ENCODE measurements at regions not wholly inside any gene's neighbourhood (a gene's known extent, or its start where the extent isn't known, plus 50 kb on each side); places are given as distances from the start of the nearest gene placed in this dataset.
"Not testable (repeated sequence)": the region's sequence is repeated elsewhere in the genome, so short reads cannot be mapped to it uniquely, and the experiment has no call there.

- ATAC-seq (peak; percentile 96), DNase-seq (peak; percentile 67)
- Mint-ChIP-seq H3K27me3 (no peaks in the 10 kb centered on the region), H3K4me1 (peaks cover 20% of the 10 kb centered on the region), H3K9me3 (ENCODE audit: low read depth) (peaks cover 9% of the 10 kb centered on the region), H3K27ac (peak overlapping the region; percentile 73), H3K4me3 (peak overlapping the region; percentile 14), H3K36me3 (peaks cover 7% of the 10 kb centered on the region)
- CTCF ChIA-PET, result no interaction called here
These were observed 490.3 kb downstream of the TTLL7 start for GRCh38 chr1:83508485-83509151.

GRCh38 chr1:83505148-83505547, 493.8 kb downstream of the TTLL7 start:
- Mint-ChIP-seq H3K27ac (no peak overlapping the region), H3K4me1 (peaks cover 30% of the 10 kb centered on the region), H3K4me3 (no peak overlapping the region), H3K27me3 (no peaks in the 10 kb centered on the region), H3K9me3 (ENCODE audit: low read depth) (peaks cover 11% of the 10 kb centered on the region), H3K36me3 (peaks cover 7% of the 10 kb centered on the region)
- CTCF ChIA-PET, result no interaction called here
- ATAC-seq, result no peak
- DNase-seq, result no peak

DNA sequence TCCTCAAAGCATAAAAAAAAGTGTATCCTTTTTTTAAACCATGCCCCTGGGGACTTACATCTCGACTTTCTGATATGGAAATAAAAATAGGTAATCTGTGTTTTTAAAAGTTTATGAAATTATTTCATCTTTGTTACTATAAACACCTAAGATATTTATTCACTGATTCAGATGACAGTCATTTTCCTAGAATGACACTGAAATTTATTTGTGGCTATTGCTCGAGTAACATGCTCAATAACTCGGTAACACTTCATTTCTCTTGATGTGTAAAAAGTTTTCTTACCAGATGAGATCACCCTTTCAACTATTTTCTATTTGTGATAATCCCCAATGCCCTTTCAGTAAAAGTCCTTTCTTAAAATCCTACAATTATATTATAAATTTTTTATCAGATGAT, 495.8 kb downstream of the TTLL7 start:
- H3K4me3 Mint-ChIP-seq, result no peak overlapping the region
- H3K27ac Mint-ChIP-seq, result no peak overlapping the region

GRCh38 chr1:83500987-83501591, 497.8 kb downstream of the TTLL7 start:
- H3K4me3 Mint-ChIP-seq, result no peak overlapping the region
- peaks cover 11% of the 10 kb centered on the region for H3K9me3 Mint-ChIP-seq (ENCODE audit: low read depth)
- peaks cover 5% of the 10 kb centered on the region for H3K36me3 Mint-ChIP-seq

More for the DNA sequence above, 495.8 kb downstream of the TTLL7 start:
- DNase-seq (no peak), ATAC-seq (no peak)
- CTCF ChIA-PET, result no interaction called here
- no peaks in the 10 kb centered on the region for H3K27me3 Mint-ChIP-seq
- H3K36me3 Mint-ChIP-seq, result peaks cover 7% of the 10 kb centered on the region
- peaks cover 11% of the 10 kb centered on the region for H3K9me3 Mint-ChIP-seq (ENCODE audit: low read depth)
- peaks cover 26% of the 10 kb centered on the region for H3K4me1 Mint-ChIP-seq

DNA sequence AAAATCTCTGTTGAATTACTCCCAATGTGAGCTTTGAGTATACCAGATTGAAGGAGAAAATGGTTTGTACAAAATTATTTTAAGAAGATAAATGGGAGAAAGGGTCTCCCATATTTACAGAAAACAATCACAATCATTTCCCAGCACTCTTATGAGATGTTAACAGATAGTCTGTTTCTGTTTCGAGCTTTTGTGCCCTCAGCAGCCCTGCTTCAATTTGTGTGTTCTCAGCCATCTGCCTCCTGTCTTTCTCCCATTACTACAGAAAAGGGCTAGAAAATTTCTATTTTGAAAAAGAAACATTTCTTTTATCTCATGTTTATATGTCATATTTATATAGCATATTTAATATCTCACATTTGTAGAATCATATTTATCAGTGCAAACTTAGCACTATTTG, 498.4 kb downstream of the TTLL7 start:
- no peak for DNase-seq
- Mint-ChIP-seq H3K4me1 (peaks cover 17% of the 10 kb centered on the region), H3K36me3 (peaks cover 5% of the 10 kb centered on the region), H3K27ac (no peak overlapping the region), H3K27me3 (no peaks in the 10 kb centered on the region), H3K4me3 (no peak overlapping the region), H3K9me3 (ENCODE audit: low read depth) (peaks cover 11% of the 10 kb centered on the region)
- CTCF ChIA-PET, result no interaction called here
- no peak for ATAC-seq

More at GRCh38 chr1:83500987-83501591, 497.8 kb downstream of the TTLL7 start:
- H3K4me1 Mint-ChIP-seq, result peaks cover 17% of the 10 kb centered on the region
- H3K27ac Mint-ChIP-seq, result no peak overlapping the region
- no peaks in the 10 kb centered on the region for H3K27me3 Mint-ChIP-seq
- ATAC-seq (no peak), DNase-seq (no peak)
- CTCF ChIA-PET, result no interaction called here

GRCh38 chr1:83499998-83500397, 498.9 kb downstream of the TTLL7 start:
- CTCF ChIA-PET, result no interaction called here
- Mint-ChIP-seq H3K4me1 (peaks cover 17% of the 10 kb centered on the region), H3K4me3 (no peak overlapping the region), H3K36me3 (peaks cover 2% of the 10 kb centered on the region), H3K9me3 (ENCODE audit: low read depth) (peaks cover 8% of the 10 kb centered on the region), H3K27ac (no peak overlapping the region), H3K27me3 (no peaks in the 10 kb centered on the region)
- no peak for ATAC-seq
- DNase-seq, result no peak

- Mint-ChIP-seq H3K36me3 (peaks cover 2% of the 10 kb centered on the region), H3K27ac (no peak overlapping the region), H3K4me1 (peaks cover 17% of the 10 kb centered on the region), H3K27me3 (no peaks in the 10 kb centered on the region), H3K4me3 (no peak overlapping the region), H3K9me3 (ENCODE audit: low read depth) (peaks cover 3% of the 10 kb centered on the region)
- CTCF ChIA-PET, result no interaction called here
- DNase-seq (no peak), ATAC-seq (no peak)
These were observed 501.4 kb downstream of the TTLL7 start for GRCh38 chr1:83497563-83497962.

- Mint-ChIP-seq H3K36me3 (no peaks in the 10 kb centered on the region), H3K4me3 (no peak overlapping the region), H3K4me1 (peaks cover 7% of the 10 kb centered on the region), H3K9me3 (ENCODE audit: low read depth) (no peaks in the 10 kb centered on the region), H3K27ac (no peak overlapping the region), H3K27me3 (no peaks in the 10 kb centered on the region)
- ATAC-seq (no peak), DNase-seq (no peak)
- CTCF ChIA-PET, result no interaction called here
These were observed 503.4 kb downstream of the TTLL7 start for GRCh38 chr1:83495560-83495959.

DNA sequence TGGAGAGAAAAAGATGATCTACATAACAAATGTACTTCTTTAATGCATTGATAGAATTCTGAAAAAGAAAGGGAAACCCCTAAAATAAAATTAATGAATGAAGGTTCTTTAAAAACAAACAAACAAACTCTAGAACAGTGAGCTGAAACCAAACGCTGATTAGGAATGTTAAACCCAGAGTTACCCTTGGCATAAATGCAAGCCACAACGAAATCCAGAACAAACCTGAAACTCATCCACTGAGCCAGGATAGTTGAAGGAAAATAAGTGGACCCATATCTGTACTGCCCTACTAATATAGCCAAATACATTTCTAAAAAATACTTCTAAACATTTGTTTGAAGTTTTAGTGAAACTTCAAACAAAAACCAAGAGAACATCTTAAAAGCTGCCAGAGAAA, 505.3 kb downstream of the TTLL7 start:
- no peak for DNase-seq
- H3K27me3 Mint-ChIP-seq, result no peaks in the 10 kb centered on the region
- H3K36me3 Mint-ChIP-seq, result no peaks in the 10 kb centered on the region
- H3K9me3 Mint-ChIP-seq (ENCODE audit: low read depth), result peaks cover 3% of the 10 kb centered on the region
- H3K4me1 Mint-ChIP-seq, result peaks cover 7% of the 10 kb centered on the region
- no peak for ATAC-seq
- CTCF ChIA-PET, result no interaction called here
- no peak overlapping the region for H3K4me3 Mint-ChIP-seq
- no peak overlapping the region for H3K27ac Mint-ChIP-seq

- H3K4me3 Mint-ChIP-seq, result no peak overlapping the region
- H3K27ac Mint-ChIP-seq, result no peak overlapping the region
- ATAC-seq (no peak), DNase-seq (no peak)
- H3K4me1 Mint-ChIP-seq, result peaks cover 10% of the 10 kb centered on the region
- H3K27me3 Mint-ChIP-seq, result no peaks in the 10 kb centered on the region
- H3K36me3 Mint-ChIP-seq, result no peaks in the 10 kb centered on the region
- H3K9me3 Mint-ChIP-seq (ENCODE audit: low read depth), result peaks cover 3% of the 10 kb centered on the region
- CTCF ChIA-PET, result no interaction called here
These were observed 507.0 kb downstream of the TTLL7 start for GRCh38 chr1:83491930-83492329.

- no peaks in the 10 kb centered on the region for H3K27me3 Mint-ChIP-seq
- no peak overlapping the region for H3K4me3 Mint-ChIP-seq
- H3K9me3 Mint-ChIP-seq (ENCODE audit: low read depth), result peaks cover 3% of the 10 kb centered on the region
- peaks cover 10% of the 10 kb centered on the region for H3K4me1 Mint-ChIP-seq
- CTCF ChIA-PET, result no interaction called here
- no peak overlapping the region for H3K27ac Mint-ChIP-seq
- H3K36me3 Mint-ChIP-seq, result no peaks in the 10 kb centered on the region
- DNase-seq, result no peak
- no peak for ATAC-seq
These were observed 507.9 kb downstream of the TTLL7 start for GRCh38 chr1:83490988-83491387.

GRCh38 chr1:83488105-83488504, 510.8 kb downstream of the TTLL7 start:
- H3K4me3 Mint-ChIP-seq; H3K27me3 Mint-ChIP-seq; DNase-seq; CTCF ChIA-PET; H3K36me3 Mint-ChIP-seq; H3K9me3 Mint-ChIP-seq (ENCODE audit: low read depth); H3K27ac Mint-ChIP-seq: not testable (repeated sequence)
- H3K4me1 Mint-ChIP-seq, result peaks cover 10% of the 10 kb centered on the region
- ATAC-seq, result peak; percentile 30

DNA sequence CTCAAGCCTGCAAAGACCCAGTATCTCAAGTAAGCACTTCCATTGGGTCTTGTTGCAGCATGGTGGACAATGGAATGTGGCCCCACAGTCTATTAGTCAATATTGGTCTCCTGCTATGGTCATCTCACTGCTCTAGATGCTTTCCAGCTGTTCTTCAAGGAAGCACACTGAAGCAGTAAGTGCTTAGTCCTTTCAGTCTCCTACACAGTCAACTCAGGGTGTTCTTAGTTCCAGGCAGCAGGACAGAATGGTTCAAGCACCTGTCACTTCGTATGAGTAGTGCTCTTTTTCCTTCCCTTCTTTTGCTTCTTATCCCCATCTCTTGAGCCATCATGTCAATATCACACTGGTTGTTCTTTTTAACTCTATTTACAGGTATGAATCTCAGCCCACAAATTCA, 511.5 kb downstream of the TTLL7 start:
- H3K27ac Mint-ChIP-seq; H3K4me3 Mint-ChIP-seq; ATAC-seq; CTCF ChIA-PET; H3K27me3 Mint-ChIP-seq; H3K36me3 Mint-ChIP-seq; DNase-seq; H3K9me3 Mint-ChIP-seq (ENCODE audit: low read depth): not testable (repeated sequence)
- H3K4me1 Mint-ChIP-seq, result peaks cover 10% of the 10 kb centered on the region

GRCh38 chr1:83485314-83486019, 513.5 kb downstream of the TTLL7 start:
- H3K4me3 Mint-ChIP-seq; H3K27ac Mint-ChIP-seq; H3K9me3 Mint-ChIP-seq (ENCODE audit: low read depth); H3K36me3 Mint-ChIP-seq; CTCF ChIA-PET; DNase-seq; ATAC-seq; H3K27me3 Mint-ChIP-seq: not testable (repeated sequence)
- peaks cover 10% of the 10 kb centered on the region for H3K4me1 Mint-ChIP-seq

All from activated CD8-positive, alpha-beta memory T cell treated with anti-CD3 and anti-CD28 coated beads, Interleukin-2, amount 10 ng/mL, durations not matched to agents 7 days and 5 days (primary cell).